K562 (cell line): ENCODE measurements at regions not wholly inside any gene's neighbourhood (a gene's known extent, or its start where the extent isn't known, plus 50 kb on each side); places are given as distances from the start of the nearest gene placed in this dataset.
A peak's percentile ranks its signal among the peaks of the same experiment; 100 is the strongest.

Experiments used
- ATAC-seq: fragments of 200-7000 bp; cut with Tn5 transposase; 3 replicates; pipeline ENCODE4 v1.9.1; 2020; ENCODE audit warnings: moderate library complexity
- BruUV-seq: library from RNA; stranded (reverse); fragments of 400-500 nt; replicated peaks from 2 replicates; lab custom pipeline; 2021; lab: Mats Ljungman, UMichigan
- CTCF ChIA-PET: fragments of 300-600 bp; formaldehyde crosslinking; extraction: SDS; loops from one replicate; lab custom pipeline; 2021; ENCODE audit warnings: low intra/inter-chr PET ratio; lab: Yijun Ruan, JAX
- POLR2A ChIA-PET: fragments of 300-600, 350-650 bp; sonication (Branson Sonifier 250); formaldehyde crosslinking; extraction: SDS; loops from one replicate; lab custom pipeline; 2021; ENCODE audit warnings: antibody characterized with exemption, inconsistent platforms; lab: Yijun Ruan, JAX
- DNase-seq, 4 experiments: peaks; one replicate each; pipeline versions ENCODE4 v3.0.0 to v3.0.0-alpha.2; 2011 to 2018; ENCODE audit warnings: low spot score in 3 of 4, mixed read lengths in 3 of 4; ENCODE audit errors: extremely low read depth in 1 of 4
- FAIRE-seq: peaks from 2 replicates; lab custom pipeline; 2011; peaks lifted over from hg19 to GRCh38; lab: Jason Lieb, UNC
- H2AFZ ChIP-seq: 2 replicates; pipeline ENCODE4 v1.6.0; 2011; ENCODE audit warnings: low read depth, low read length, control low read depth, inconsistent platforms
- H3K27ac ChIP-seq: fragments of 200-600 bp; 3 replicates; pipeline ENCODE4 v1.8.0; 2011; ENCODE audit warnings: low read depth, mild to moderate bottlenecking, control low read depth, inconsistent platforms, low read length, moderate library complexity, mixed read lengths; ENCODE audit errors: extremely low read depth
- H3K27me3 ChIP-seq, 2 experiments: fragments of 300-600 bp in 1 of 2; 2 replicates in 1 of 2; 3 replicates in 1 of 2; pipeline versions ENCODE4 v1.6.0 to v1.8.0; 2011; ENCODE audit warnings: inconsistent platforms in 2 of 2, low read length in 2 of 2, mild to moderate bottlenecking in 1 of 2, mixed read lengths in 1 of 2, moderate library complexity in 1 of 2; ENCODE audit not compliant: control insufficient read depth in 2 of 2, insufficient read depth in 2 of 2
- H3K36me3 ChIP-seq: fragments of 300-600 bp; 3 replicates; pipeline ENCODE4 v1.8.0; 2011; ENCODE audit warnings: mild to moderate bottlenecking, low read length, inconsistent platforms; ENCODE audit not compliant: control insufficient read depth, insufficient read depth
- H3K4me1 ChIP-seq, 2 experiments: fragments of 200-600 bp in 1 of 2; replicated peaks in 1 of 2; 2 replicates in 1 of 2; 3 replicates in 1 of 2; pipeline versions ENCODE4 v1.5.1 to v1.8.0; 2011; ENCODE audit warnings: inconsistent platforms in 2 of 2, low read length in 2 of 2, mild to moderate bottlenecking in 1 of 2, mixed read lengths in 1 of 2, moderate library complexity in 1 of 2; ENCODE audit not compliant: control insufficient read depth in 2 of 2, insufficient read depth in 2 of 2
- H3K4me2 ChIP-seq: 2 replicates; pipeline ENCODE4 v1.6.1; 2011; ENCODE audit warnings: low read length, control low read depth, inconsistent platforms, mixed read lengths; ENCODE audit not compliant: insufficient read depth
- H3K4me3 ChIP-seq: fragments of 200-600 bp; sonication (generic), shearing (Covaris generic); 2 replicates; pipeline ENCODE4 v1.5.1; 2016; ENCODE audit warnings: control low read depth, inconsistent platforms
- H3K79me2 ChIP-seq: fragments of 200-600 bp; 3 replicates; pipeline ENCODE4 v1.8.0; 2011; ENCODE audit warnings: low read length, inconsistent platforms; ENCODE audit not compliant: control insufficient read depth, insufficient read depth
- H3K9ac ChIP-seq, 2 experiments: 2 replicates each; pipeline versions ENCODE4 v1.6.0 to v1.6.1; 2011; ENCODE audit warnings: low read depth in 2 of 2, low read length in 2 of 2, control low read depth in 1 of 2, inconsistent platforms in 1 of 2, mild to moderate bottlenecking in 1 of 2, mixed read lengths in 1 of 2; ENCODE audit not compliant: insufficient read depth in 1 of 2
- H3K9me1 ChIP-seq: one replicate; pipeline ENCODE4 v1.6.0; 2011; ENCODE audit warnings: inconsistent platforms, mild to moderate bottlenecking, low read length, moderate library complexity; ENCODE audit not compliant: control insufficient read depth, insufficient read depth
- H3K9me3 ChIP-seq: replicated peaks from 2 replicates; pipeline ENCODE4 v1.5.1; 2011; ENCODE audit warnings: low read depth, low read length, inconsistent platforms; ENCODE audit not compliant: control insufficient read depth, insufficient read depth
- H4K20me1 ChIP-seq: replicated peaks from 2 replicates; pipeline ENCODE4 v1.6.1; 2011; ENCODE audit warnings: low read length, inconsistent platforms, mixed read lengths; ENCODE audit not compliant: control insufficient read depth, insufficient read depth
- ARHGAP35 ChIP-seq: fragments of 450-650 bp; IDR thresholded peaks from 2 replicates; pipeline ENCODE4 v1.6.1; 2018; ENCODE audit not compliant: partially characterized antibody
- CEBPB ChIP-seq: fragments of 450-650 bp; IDR thresholded peaks from 2 replicates; pipeline ENCODE4 v1.6.1; 2016; ENCODE audit warnings: missing genetic modification characterization, missing compliant biosample characterization
- CEBPG ChIP-seq, 3 experiments: fragments of 200-800 bp in 1 of 3; sonication (Bioruptor generic) in 1 of 3; sonication (generic) in 1 of 3; formaldehyde crosslinking in 1 of 3; IDR thresholded peaks in 2 of 3; conservative IDR thresholded peaks in 1 of 3; 2 replicates each; pipeline versions ENCODE4 v1.6.1 to v1.8.0; 2016 to 2022; ENCODE audit warnings: missing compliant biosample characterization in 2 of 3, missing genetic modification characterization in 2 of 3, mild to moderate bottlenecking in 1 of 3, missing genetic modification reagents in 1 of 3
- E2F6 ChIP-seq, 2 experiments: IDR thresholded peaks; 2 replicates each; pipeline ENCODE4 v1.6.1; 2011; ENCODE audit warnings: borderline replicate concordance in 1 of 2, control low read depth in 1 of 2, low read depth in 1 of 2, low read length in 1 of 2, mild to moderate bottlenecking in 1 of 2, mixed read lengths in 1 of 2, moderate library complexity in 1 of 2; ENCODE audit not compliant: insufficient read depth in 1 of 2, insufficient read length in 1 of 2, poor library complexity in 1 of 2, severe bottlenecking in 1 of 2; ENCODE audit errors: extremely low read depth in 1 of 2
- IRF9 ChIP-seq: fragments of 450-650 bp; IDR thresholded peaks from 2 replicates; pipeline ENCODE4 v1.6.1; 2016; ENCODE audit warnings: missing biosample characterization, missing genetic modification characterization
- MTA3 ChIP-seq: fragments of 450-650 bp; formaldehyde crosslinking; IDR thresholded peaks from 2 replicates; pipeline ENCODE4 v1.6.1; 2017; ENCODE audit warnings: mild to moderate bottlenecking, borderline replicate concordance
- POLR2A ChIP-seq: fragments of 450-650 bp; conservative IDR thresholded peaks from 2 replicates; pipeline ENCODE4 v1.6.1; 2016
- POLR3A ChIP-seq: IDR thresholded peaks from 2 replicates; pipeline ENCODE4 v1.6.1; 2011; ENCODE audit warnings: borderline replicate concordance, mild to moderate bottlenecking, moderate library complexity; ENCODE audit not compliant: insufficient read length, insufficient read depth; ENCODE audit errors: extremely low read depth
- TFAP4 ChIP-seq: sonication (generic); formaldehyde crosslinking; IDR thresholded peaks from 2 replicates; pipeline ENCODE4 v1.8.0; 2022; ENCODE audit warnings: missing genetic modification reagents, mild to moderate bottlenecking, moderate library complexity, borderline replicate concordance
- XRCC3 ChIP-seq: fragments of 450-650 bp; IDR thresholded peaks from 2 replicates; pipeline ENCODE4 v1.6.1; 2017; ENCODE audit warnings: mild to moderate bottlenecking, moderate library complexity
- WGBS: fragments of 100-300 bp; shearing (Covaris generic); methylation state at CpG from one replicate; pipeline ENCODE4 v1.1.6; 2016; ENCODE audit warnings: low coverage, mixed read lengths; ENCODE audit not compliant: insufficient coverage; ENCODE audit errors: missing lambda C conversion rate; 5-methylcytosine and 5-hydroxymethylcytosine counted together
- in situ Hi-C: fragments of 300-500 bp; cut with MboI; formaldehyde crosslinking; loops from 4 replicates; pipeline ENCODE4 v1.15.0; 2018; ENCODE audit warnings: inconsistent platforms, mixed read lengths
- intact Hi-C: fragments of 100-400 bp; cut with micrococcal nuclease; formaldehyde crosslinking; loops from 2 replicates; pipeline ENCODE4 v1.14.2; 2022
- TF ChIP-seq, protein P1 (sequence below), 2 experiments: fragments of 450-650 bp; IDR thresholded peaks; 2 replicates each; pipeline ENCODE4 v1.6.1; 2016

DNA sequence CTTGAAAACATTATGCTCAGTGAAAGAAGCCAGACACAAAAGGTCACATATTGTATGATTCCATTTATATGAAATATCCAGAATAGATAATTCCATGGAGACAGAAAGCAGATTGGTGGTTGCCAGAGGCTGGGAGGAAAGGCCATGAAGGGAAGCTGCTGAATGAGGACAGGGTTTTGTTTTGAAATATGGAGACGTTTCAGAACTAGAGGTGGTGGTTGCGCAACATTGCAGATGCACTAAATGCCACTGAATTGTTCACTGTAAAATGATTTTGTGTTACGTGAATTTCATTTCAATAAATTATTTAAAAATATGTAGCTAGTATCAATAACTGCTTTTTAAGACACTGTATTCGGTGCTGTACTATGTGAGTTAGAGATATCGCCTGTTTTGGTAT is 101.7 kb upstream of the ZNF236 start:
- no peak overlapping the region for H3K4me2 ChIP-seq
- H3K9me3 ChIP-seq: no peaks in the 10 kb centered on the region
- H3K4me3 ChIP-seq: no peak overlapping the region
- H4K20me1 ChIP-seq: no peaks in the 10 kb centered on the region
- H3K4me1 ChIP-seq: no peaks in the 10 kb centered on the region
- no peaks in the 10 kb centered on the region for H3K79me2 ChIP-seq
- no peak overlapping the region for H3K27ac ChIP-seq
- no peaks in the 10 kb centered on the region for H3K9me1 ChIP-seq
- ChIA-PET POLR2A (interaction anchor here (0.6 kb wide), 1 partner anchor 27 kb away, joined by 3 read pairs; no protein-coding TSS in a partner anchor), CTCF (no interaction called here)
- TF ChIP-seq TFAP4 (CRISPR knock-in tag) (no peak), E2F6 (IDR thresholded peaks at IDR 0.05; ENCODE audit: borderline replicate concordance in 1 of 2, extremely low read depth in 1 of 2, insufficient read depth in 1 of 2, insufficient read length in 1 of 2, low read depth in 1 of 2, low read length in 1 of 2, poor library complexity in 1 of 2, severe bottlenecking in 1 of 2) (no peak), CEBPG (CRISPR knock-in tag; IDR thresholded peaks at IDR 0.05) (no peak), CEBPG (tag; conservative IDR thresholded peaks at IDR 0.05 in 1 of 2, IDR thresholded peaks at IDR 0.05 in 1 of 2) (peak; percentile 61 to 85), POLR3A (no peak), IRF9 (tag) (0 out of 2 replicates have a peak, but pooled peaks have one; percentile 30), POLR2A (no peak), CEBPB (tag) (peak; percentile 89), MTA3 (no peak), ARHGAP35 (no peak), XRCC3 (no peak)
- TF ChIP-seq, protein P1, sequence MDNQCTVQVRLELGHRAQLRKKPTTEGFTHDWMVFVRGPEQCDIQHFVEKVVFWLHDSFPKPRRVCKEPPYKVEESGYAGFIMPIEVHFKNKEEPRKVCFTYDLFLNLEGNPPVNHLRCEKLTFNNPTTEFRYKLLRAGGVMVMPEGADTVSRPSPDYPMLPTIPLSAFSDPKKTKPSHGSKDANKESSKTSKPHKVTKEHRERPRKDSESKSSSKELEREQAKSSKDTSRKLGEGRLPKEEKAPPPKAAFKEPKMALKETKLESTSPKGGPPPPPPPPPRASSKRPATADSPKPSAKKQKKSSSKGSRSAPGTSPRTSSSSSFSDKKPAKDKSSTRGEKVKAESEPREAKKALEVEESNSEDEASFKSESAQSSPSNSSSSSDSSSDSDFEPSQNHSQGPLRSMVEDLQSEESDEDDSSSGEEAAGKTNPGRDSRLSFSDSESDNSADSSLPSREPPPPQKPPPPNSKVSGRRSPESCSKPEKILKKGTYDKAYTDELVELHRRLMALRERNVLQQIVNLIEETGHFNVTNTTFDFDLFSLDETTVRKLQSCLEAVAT (IDR thresholded peaks at IDR 0.05): no peak
- in situ Hi-C loops (no loop called here), intact Hi-C loops (no loop called here)
- H3K27me3 ChIP-seq: peaks cover 0 to 17% of the 10 kb centered on the region in 2 experiments; a peak in 3 of 5 replicates
- DNase-seq: no peak
- FAIRE-seq: no peak
- no peak for ATAC-seq
- no TSS peak for BruUV-seq
- no peak overlapping the region for H3K9ac ChIP-seq
- H3K36me3 ChIP-seq: no peaks in the 10 kb centered on the region
- 6% methylated on average over 5 of the region's 5 CpGs for whole genome bisulfite sequencing
- no peak overlapping the region for H2AFZ ChIP-seq
